ENCODE measurements at regions not wholly inside any gene's neighbourhood (a gene's known extent, or its start where the extent isn't known, plus 50 kb on each side); places are given as distances from the start of the nearest gene placed in this dataset.

DNA sequence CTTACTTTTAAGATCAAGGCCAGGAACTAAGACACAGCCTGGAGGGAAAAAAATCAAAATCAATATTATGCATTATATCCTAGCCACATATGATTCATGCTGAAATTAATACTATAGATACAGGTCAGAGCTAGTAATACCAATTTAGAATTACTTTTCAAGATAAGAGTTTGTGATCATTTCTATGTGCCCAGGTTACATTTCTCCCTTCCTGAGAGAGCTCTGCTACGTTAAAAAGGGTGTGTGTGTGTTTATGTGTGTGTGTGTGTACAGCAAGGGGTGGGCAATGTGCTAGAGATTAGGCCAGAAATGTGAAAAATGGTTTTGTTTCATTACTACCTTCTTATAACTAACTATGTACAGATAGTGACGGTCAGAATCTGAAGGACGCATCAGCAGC is 223.9 kb upstream of the FLRT2 start:
- H3K4me3 ChIP-seq (ENCODE audit: low read depth, low read length), result no peak overlapping the region
- no peak for TF ChIP-seq POLR2A (IDR thresholded peaks at IDR 0.05; ENCODE audit: extremely low read depth, insufficient read length)
- TF ChIP-seq MYC (IDR thresholded peaks at IDR 0.05; ENCODE audit: low read depth, low read length), result no peak
- TF ChIP-seq, protein P1, sequence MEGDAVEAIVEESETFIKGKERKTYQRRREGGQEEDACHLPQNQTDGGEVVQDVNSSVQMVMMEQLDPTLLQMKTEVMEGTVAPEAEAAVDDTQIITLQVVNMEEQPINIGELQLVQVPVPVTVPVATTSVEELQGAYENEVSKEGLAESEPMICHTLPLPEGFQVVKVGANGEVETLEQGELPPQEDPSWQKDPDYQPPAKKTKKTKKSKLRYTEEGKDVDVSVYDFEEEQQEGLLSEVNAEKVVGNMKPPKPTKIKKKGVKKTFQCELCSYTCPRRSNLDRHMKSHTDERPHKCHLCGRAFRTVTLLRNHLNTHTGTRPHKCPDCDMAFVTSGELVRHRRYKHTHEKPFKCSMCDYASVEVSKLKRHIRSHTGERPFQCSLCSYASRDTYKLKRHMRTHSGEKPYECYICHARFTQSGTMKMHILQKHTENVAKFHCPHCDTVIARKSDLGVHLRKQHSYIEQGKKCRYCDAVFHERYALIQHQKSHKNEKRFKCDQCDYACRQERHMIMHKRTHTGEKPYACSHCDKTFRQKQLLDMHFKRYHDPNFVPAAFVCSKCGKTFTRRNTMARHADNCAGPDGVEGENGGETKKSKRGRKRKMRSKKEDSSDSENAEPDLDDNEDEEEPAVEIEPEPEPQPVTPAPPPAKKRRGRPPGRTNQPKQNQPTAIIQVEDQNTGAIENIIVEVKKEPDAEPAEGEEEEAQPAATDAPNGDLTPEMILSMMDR (IDR thresholded peaks at IDR 0.05; ENCODE audit: low read depth, low read length), result no peak
- TF ChIP-seq, protein P2, sequence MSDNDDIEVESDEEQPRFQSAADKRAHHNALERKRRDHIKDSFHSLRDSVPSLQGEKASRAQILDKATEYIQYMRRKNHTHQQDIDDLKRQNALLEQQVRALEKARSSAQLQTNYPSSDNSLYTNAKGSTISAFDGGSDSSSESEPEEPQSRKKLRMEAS (IDR thresholded peaks at IDR 0.05; ENCODE audit: low read depth, low read length), result no peak
- no peak for DNase-seq (ENCODE audit: low read depth)

DNA sequence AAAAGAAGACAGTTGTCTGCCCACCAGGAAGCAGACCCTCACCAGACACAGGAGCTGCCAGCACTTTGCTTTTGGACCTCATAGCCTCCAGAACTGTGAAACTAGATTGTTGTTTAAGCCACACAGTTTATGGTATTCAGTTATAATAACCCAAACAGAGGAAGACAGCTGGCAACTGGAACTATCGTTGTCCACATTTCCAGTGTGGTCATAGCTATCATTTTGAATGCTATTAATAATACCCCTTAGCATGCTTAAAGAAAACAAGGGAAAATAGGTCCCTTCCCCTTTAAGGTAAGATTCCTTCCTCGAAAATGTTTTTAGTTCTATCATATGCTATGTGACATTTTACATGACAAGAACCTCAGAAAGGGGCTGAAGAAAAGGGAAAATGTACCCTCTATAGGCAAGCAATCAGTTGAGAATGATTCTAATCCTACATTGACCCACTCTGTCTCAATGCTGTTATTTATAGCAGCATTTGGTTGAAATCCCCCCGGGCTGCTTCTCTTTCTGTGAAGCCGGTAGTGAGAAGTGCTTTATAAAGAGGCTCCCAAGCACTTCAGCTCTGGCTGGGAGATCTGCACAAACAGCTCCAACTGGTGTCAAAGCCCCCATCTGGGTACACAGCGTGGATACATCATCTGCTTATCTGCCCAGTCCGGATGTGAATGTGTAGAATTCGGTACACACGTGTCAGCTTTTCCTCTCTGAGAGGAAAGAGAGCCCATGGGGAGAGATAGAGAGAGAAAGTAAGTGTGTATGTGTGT is 221.2 kb upstream of the FLRT2 start:
- H3K4me3 ChIP-seq (ENCODE audit: low read depth, low read length), result no peak overlapping the region
- TF ChIP-seq, protein P2 (IDR thresholded peaks at IDR 0.05; ENCODE audit: low read depth, low read length), result no peak
- TF ChIP-seq POLR2A (IDR thresholded peaks at IDR 0.05; ENCODE audit: extremely low read depth, insufficient read length), result no peak
- TF ChIP-seq, protein P1 (IDR thresholded peaks at IDR 0.05; ENCODE audit: low read depth, low read length), result no peak
- TF ChIP-seq MYC (IDR thresholded peaks at IDR 0.05; ENCODE audit: low read depth, low read length), result no peak
- DNase-seq (ENCODE audit: low read depth), result no peak

DNA sequence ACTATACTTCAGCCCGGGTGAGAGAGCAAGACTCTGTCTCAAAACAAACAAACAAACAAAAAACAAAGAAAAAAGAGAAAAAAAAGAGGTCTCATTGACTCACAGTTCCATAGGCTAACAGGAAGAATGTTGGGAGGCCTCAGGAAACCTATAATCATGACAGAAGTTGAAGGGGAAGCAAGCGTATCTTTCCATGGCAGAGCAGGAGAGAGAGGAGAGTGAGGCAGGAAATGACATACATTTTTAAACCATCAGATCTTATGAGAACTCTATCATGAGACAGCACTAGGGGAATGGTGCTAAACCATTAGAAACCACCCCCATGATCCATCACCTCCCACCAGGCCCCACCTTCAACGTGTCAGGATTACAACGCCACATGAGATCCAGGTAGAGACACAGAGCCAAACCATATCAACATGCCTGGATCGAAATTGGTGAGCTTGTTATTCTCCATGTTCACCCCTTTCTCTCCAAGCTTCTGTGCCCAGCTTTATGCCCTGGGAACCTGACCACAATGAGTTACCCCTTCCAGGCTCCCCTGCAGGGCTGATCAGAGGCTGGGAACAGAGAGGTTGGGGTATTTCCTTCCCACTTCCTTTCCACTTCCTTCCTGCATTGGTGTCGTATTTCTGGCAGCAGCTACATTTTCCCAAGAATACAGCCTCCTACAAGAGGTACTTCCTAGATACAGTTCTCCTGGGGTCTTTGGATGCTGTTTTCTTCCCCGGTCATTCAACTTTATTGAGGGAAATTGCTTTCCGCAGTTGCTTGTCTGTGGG is 219.3 kb upstream of the FLRT2 start:
- H3K4me3 ChIP-seq (ENCODE audit: low read depth, low read length), result no peak overlapping the region
- no peak for DNase-seq (ENCODE audit: low read depth)
- TF ChIP-seq, protein P2 (IDR thresholded peaks at IDR 0.05; ENCODE audit: low read depth, low read length), result no peak
- TF ChIP-seq, protein P1 (IDR thresholded peaks at IDR 0.05; ENCODE audit: low read depth, low read length), result no peak
- no peak for TF ChIP-seq MYC (IDR thresholded peaks at IDR 0.05; ENCODE audit: low read depth, low read length)
- TF ChIP-seq POLR2A (IDR thresholded peaks at IDR 0.05; ENCODE audit: extremely low read depth, insufficient read length), result no peak

DNA sequence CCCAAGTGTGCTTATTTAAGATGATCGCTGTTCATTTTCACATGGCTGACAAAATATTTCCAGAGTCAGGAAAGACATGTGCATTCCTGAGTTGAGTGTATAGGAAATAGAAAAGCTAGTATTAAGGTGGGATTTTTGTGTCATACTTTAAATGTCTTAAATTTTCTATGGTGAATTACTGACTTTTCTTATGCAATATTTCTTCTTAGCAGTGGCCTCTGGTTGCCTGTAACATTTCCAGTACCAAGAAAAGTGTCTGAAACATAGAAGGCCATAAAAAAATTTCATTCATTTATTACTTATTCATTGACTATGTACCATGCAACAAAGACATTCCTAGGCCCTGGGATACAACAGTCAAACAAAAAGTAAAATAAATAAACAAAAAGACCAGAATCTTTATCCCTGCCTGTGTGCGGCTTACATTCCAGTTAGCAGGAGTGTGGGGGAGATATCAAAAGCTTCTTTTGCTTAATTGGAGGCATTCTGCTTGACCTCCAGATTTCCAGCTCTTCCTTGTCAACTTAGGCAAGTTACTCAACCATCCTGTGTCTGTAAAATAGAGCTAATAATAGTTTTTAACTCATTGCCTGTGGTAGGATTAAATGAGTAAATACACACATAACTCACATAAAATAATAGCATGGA is 216.3 kb upstream of the FLRT2 start:
- no peak for DNase-seq (ENCODE audit: low read depth)
- no peak overlapping the region for H3K4me3 ChIP-seq (ENCODE audit: low read depth, low read length)
- no peak for TF ChIP-seq POLR2A (IDR thresholded peaks at IDR 0.05; ENCODE audit: extremely low read depth, insufficient read length)
- TF ChIP-seq, protein P2 (IDR thresholded peaks at IDR 0.05; ENCODE audit: low read depth, low read length), result no peak
- TF ChIP-seq, protein P1 (IDR thresholded peaks at IDR 0.05; ENCODE audit: low read depth, low read length), result no peak
- TF ChIP-seq MYC (IDR thresholded peaks at IDR 0.05; ENCODE audit: low read depth, low read length), result no peak

DNA sequence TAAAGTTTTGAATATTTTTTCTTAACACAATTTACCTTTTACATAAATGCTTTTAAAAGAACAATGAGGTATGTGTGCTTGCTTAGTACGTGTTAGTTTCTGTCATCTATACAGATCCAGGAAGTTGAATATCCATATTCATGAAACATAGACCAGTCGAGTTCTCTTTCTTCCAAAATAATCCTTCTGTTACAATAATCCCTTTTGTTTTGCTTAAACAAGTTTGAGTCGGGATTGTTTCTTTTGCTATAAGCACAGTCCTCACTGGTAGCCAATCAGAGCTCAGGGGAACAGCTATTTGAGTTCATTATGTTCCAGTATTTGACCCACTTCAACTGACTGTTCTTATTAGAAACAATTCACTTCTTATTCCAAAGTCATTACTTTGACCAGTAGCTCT is 214.7 kb upstream of the FLRT2 start:
- DNase-seq (ENCODE audit: low read depth), result no peak
- H3K4me3 ChIP-seq (ENCODE audit: low read depth, low read length), result no peak overlapping the region
- TF ChIP-seq POLR2A (IDR thresholded peaks at IDR 0.05; ENCODE audit: extremely low read depth, insufficient read length) (no peak), MYC (IDR thresholded peaks at IDR 0.05; ENCODE audit: low read depth, low read length) (no peak)
- TF ChIP-seq, protein P1 (IDR thresholded peaks at IDR 0.05; ENCODE audit: low read depth, low read length), result no peak
- TF ChIP-seq, protein P2 (IDR thresholded peaks at IDR 0.05; ENCODE audit: low read depth, low read length), result no peak

Data from NB4 (cell line).